Ramos (cell line): ENCODE measurements at regions not wholly inside any gene's neighbourhood (a gene's known extent, or its start where the extent isn't known, plus 50 kb on each side); places are given as distances from the start of the nearest gene placed in this dataset.
"Not testable (repeated sequence)": the region's sequence is repeated elsewhere in the genome, so short reads cannot be mapped to it uniquely, and the experiment has no call there.

ENCODE experiments used
- in situ Hi-C: fragments of 300-500 bp; cut with MboI; formaldehyde crosslinking; loops from one replicate; pipeline ENCODE4 v1.14.3; 2022; ENCODE audit warnings: low sequenced_read_pairs; ENCODE audit not compliant: unreplicated experiment

- in situ Hi-C loops: loop anchor here (10.0 kb wide), 1 partner anchor 152 kb away; the partner anchor contains the start of gene RALGPS2
Measured at GRCh38 chr1:178572604-178573003, 59.7 kb downstream of the TEX35 start.

GRCh38 chr1:178573330-178573729, 60.4 kb downstream of the TEX35 start:
- in situ Hi-C loops: loop anchor here (10.0 kb wide), 1 partner anchor 151 kb away; the partner anchor contains the start of gene RALGPS2

DNA sequence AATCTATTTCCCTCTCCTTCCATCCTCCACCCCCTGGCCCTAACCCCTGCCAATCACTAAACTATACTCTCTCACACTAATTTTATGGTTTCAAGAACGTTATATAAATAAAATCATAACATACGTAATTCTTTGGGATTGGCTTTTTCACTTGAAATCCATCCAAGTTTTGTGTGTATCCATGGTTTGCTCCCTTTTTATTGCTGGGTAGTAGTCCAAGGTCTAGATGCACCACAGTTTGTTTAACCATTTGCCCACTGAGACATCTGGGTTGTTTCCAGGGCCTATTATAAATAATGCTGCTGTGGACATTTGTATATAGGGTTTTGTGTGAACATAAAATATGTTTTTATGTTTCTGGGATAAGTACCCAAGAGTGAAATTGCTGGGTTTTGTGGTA, 61.4 kb downstream of the TEX35 start:
- in situ Hi-C loops: loop anchor here (10.0 kb wide), 1 partner anchor 150 kb away; the partner anchor contains the start of gene RALGPS2

GRCh38 chr1:178575611-178576361, 62.9 kb downstream of the TEX35 start:
- in situ Hi-C loops: loop anchor here (10.0 kb wide), 1 partner anchor 149 kb away; the partner anchor contains the start of gene RALGPS2

GRCh38 chr1:178576841-178577240, 63.9 kb downstream of the TEX35 start:
- in situ Hi-C loops: loop anchor here (10.0 kb wide), 1 partner anchor 148 kb away; the partner anchor contains the start of gene RALGPS2

DNA sequence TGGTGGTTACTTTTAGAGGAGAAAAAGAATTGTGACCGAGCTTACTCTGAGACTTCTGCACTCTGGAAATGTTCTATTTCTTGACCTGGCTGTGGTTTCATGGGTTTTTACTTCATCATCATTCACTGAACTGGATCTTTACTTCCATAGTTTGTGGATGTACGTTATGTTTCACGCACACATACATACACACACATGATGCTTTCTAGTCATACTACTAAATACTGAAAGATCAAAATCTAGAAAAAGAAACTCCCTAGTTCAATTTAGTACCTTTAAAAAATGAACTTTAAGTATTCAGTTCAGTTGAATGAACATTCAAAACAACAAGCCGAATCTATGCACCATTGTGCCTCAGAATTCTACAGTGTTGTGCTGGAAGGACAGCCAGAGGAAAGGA, 65.0 kb downstream of the TEX35 start:
- in situ Hi-C loops: loop anchor here (10.0 kb wide), 1 partner anchor 147 kb away; the partner anchor contains the start of gene RALGPS2

- in situ Hi-C loops: loop anchor here (10.0 kb wide), 1 partner anchor 146 kb away; the partner anchor contains the start of gene RALGPS2
Measured at GRCh38 chr1:178578541-178578940, 65.6 kb downstream of the TEX35 start.

DNA sequence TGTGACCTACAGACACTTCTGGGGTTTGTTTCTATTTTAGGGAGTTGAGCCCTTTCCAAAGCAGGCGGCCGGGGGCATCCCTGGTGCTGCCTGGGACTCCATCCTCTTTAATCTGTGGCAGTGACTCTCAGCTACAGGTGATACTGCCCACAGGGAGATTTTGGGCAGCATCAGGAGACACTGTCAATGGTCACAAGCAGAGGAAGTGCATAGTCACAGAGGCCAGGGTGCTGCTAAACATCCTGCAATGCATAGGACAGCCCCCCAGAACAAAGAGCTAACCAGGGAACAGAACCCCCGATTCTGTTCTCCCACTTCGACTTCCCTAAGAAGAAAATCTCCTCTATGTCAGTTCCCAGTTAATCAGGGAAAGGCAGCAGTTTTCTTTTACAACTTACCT, 66.2 kb downstream of the TEX35 start:
- in situ Hi-C loops: loop anchor here (10.0 kb wide), 1 partner anchor 146 kb away; the partner anchor contains the start of gene RALGPS2

DNA sequence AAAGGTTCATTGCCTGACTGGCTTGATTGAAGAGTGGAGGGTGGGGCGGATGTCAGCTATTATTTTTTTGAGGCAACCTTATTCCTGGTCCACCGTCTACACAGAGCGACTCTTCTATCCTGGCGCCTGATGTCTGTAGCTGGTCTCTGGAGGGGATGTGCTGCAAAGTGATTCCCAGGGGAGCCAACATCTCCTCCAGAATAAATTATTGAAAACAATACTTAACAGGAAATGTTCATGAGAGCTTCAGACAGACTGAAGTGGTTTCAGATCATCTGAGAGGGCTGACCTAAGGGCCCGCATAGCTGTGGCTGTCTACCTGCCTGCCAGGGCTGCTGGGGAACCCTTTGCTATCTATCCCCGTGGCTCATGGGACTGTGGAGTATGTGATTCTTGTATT, 66.7 kb downstream of the TEX35 start:
- in situ Hi-C loops: loop anchor here (10.0 kb wide), 1 partner anchor 145 kb away; the partner anchor contains the start of gene RALGPS2

DNA sequence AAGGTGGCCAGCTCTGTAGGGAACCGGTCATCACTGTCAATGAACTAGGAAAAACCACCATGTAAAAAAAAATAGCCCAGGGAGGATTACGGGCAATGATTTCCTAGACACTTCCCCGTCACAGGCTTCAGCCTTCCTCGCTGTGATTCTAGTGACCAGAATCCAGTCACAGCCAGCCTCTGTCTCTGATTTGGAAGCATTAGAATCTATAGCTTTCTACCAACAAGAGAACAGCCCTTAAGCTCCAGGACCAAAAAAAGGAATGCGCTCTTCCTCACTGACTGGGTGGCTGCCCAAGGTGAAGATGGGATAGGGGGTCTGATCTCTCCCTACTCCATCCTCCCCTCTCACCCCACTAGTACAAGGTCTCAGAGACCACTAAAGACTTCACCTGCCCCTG, 67.2 kb downstream of the TEX35 start:
- in situ Hi-C loops: no loop called here

- in situ Hi-C loops: no loop called here
Measured at GRCh38 chr1:178580876-178581275, 68.0 kb downstream of the TEX35 start.

DNA sequence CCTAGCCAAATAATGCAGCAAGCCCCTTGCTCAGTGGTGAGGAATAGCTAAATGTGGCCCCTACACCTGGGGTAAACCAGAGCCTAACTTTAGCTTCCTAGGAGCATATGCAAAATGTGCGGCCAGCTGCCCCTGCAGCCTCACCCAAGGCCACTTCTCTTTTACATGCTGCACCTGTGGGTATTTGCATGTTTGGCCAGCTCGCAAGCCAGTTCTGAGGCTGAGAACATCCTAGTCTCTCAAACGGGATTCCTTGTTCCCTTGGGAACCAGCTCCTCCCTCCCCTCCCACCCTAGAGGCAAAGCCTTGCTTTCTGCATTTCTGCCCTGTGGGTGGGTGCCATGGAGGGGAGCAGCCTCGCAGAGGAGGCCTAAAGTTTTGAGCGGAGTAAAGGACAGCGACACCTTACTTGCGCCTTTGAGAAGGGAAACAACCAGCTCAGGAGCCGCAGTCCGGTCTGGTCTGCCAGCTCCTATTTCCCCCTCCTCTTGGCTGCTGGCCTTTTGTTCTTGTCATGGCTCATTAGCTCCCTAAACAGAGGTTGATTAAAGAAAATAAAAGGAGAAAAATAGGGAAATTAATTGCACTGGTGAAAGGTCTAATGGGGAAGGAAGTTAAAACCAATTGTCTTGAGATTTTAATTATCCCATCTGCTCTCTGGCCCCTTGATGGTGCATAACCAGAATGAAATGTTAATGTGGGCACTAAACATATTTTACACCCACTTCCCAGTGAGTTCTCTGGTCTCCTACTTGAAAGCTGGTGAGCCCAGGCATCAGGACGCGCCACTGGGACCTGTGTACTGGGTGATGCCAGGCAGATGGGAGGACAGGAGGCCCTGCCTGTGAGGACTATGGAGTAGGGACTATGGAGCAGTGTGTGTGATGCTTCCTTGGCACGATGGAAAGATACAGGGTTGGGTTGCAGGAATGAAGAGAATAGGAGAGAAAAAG, 68.7 kb downstream of the TEX35 start:
- in situ Hi-C loops: no loop called here

DNA sequence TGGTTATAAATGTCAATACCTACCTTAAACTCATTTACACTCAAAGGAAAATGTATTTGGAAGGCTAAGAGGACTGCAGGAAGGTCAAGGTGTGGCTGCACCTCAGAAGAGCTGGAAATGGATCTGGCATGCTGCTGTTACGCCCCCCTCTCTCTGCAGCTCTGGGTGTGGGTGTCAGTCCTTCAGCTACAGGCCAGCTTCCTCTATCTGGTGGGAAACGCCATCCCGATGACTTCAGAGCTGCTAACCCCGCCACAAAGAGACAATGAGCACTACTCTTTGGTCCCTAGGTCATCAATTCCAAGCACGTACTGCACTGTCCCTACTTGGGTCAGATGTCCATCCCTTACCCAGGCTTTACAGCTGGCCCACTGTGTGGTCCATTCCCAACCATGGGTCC, 74.2 kb downstream of the TEX35 start:
- in situ Hi-C loops: no loop called here

DNA sequence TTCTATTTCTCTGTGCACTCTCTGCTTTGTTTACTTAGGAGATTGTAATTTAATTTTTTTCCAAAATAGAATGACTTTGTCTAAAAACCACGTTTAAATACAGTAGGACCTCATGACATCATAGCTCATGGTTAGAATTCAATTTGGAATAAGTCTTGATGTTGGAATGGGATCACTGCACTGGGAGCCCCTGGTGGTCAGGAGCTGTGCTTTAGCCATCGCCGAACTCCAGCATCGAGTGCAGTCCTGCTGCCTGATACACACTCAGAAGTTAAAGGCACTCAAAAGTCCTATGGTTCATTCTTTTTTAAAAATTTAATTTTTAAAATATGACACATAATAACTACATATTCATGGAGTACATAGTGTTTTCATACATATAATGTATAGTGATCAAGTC, 75.1 kb downstream of the TEX35 start:
- in situ Hi-C loops: no loop called here

- in situ Hi-C loops: not testable (repeated sequence)
Measured at GRCh38 chr1:178589042-178589441, 76.1 kb downstream of the TEX35 start.

- in situ Hi-C loops: not testable (repeated sequence)
Measured at GRCh38 chr1:178591811-178592210, 78.9 kb downstream of the TEX35 start.

- in situ Hi-C loops: no loop called here
Measured at GRCh38 chr1:178593515-178593914, 80.6 kb downstream of the TEX35 start.

DNA sequence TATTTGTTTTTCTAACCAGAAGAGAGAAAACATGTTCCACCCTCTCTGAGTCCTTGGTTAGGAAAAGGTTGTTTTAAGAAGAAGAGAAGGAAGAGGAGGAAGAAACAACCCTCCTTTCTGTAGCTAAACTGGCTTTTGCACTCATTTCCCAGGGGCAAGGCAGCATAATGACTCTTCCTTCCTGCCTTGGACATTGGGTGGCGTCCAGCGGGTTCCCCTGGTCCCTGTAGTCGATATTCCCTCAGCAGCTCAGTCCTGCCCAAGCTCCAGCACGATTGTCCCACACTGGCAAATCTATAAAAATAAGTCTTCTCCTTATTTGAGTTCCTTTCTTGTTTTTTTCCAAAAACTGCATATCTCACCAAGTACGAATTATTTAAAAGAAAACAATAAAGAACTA, 81.2 kb downstream of the TEX35 start:
- in situ Hi-C loops: no loop called here

- in situ Hi-C loops: no loop called here
Measured at GRCh38 chr1:178595491-178595890, 82.6 kb downstream of the TEX35 start.

GRCh38 chr1:178599087-178599486, 86.2 kb downstream of the TEX35 start:
- in situ Hi-C loops: no loop called here

DNA sequence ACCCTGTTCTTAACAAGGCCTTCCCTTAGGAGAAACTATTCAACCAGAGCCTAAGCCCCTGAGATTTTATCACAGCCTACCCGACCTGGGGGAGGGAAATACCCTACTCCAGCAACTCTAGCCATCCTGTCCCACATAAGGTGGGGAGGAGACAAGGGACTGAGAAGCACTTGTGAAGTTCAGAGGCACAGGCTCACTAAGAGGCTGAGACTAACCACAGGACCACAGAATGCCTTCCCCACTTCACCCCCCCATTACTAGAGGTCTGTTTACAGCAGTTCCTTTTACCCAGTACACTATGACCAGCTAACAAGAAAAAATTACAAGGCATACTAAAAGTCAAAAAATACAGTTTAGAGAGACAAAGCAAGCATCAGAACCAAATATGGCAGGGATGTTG, 86.8 kb downstream of the TEX35 start:
- in situ Hi-C loops: no loop called here
